ENCODE measurements at regions not wholly inside any gene's neighbourhood (a gene's known extent, or its start where the extent isn't known, plus 50 kb on each side); places are given as distances from the start of the nearest gene placed in this dataset.

DNA sequence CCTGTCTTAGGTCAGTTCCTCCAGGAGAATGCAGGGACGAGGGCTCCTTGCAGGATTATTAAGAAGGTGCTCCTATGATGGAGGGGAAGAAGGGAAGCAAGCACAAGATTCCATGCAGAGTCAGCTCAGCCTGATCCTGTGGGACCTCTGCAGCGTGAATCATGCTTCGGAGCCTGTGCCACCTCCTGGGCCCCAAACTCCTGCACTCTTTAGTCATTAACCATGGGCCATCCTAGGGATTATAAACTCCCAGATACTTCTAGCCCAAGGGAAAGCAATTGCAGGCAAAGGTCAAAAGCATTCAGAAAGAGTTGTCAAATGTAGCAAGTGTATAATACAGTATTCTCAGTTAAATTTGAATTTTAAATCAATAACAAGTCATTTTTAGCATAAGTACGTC is 208.7 kb upstream of the PMEPA1 start:
- TF ChIP-seq POLR2A (IDR thresholded peaks at IDR 0.05; ENCODE audit: low read depth, low read length) = no peak
- no peak for TF ChIP-seq HDAC6 (IDR thresholded peaks at IDR 0.05; ENCODE audit: unreplicated experiment)
- no peak for TF ChIP-seq NFYA (IDR thresholded peaks at IDR 0.05; ENCODE audit: borderline replicate concordance, low read depth, low read length)
- no peak for TF ChIP-seq ZBED1 (IDR thresholded peaks at IDR 0.05; ENCODE audit: borderline replicate concordance)
- TF ChIP-seq ZSCAN29 (IDR thresholded peaks at IDR 0.05) = no peak
- TF ChIP-seq KDM1A (IDR thresholded peaks at IDR 0.05; ENCODE audit: borderline replicate concordance) = no peak
- TF ChIP-seq STAT3 (IDR thresholded peaks at IDR 0.05; ENCODE audit: low read depth, low read length) = no peak
- no peak for TF ChIP-seq SPI1 (IDR thresholded peaks at IDR 0.05; ENCODE audit: borderline replicate concordance, insufficient read depth, low read depth, low read length)
- no peak for TF ChIP-seq HDAC2 (IDR thresholded peaks at IDR 0.05)
- no peak for TF ChIP-seq SREBF1 (IDR thresholded peaks at IDR 0.05; ENCODE audit: low read length)
- no peak for TF ChIP-seq NRF1 (conservative IDR thresholded peaks at IDR 0.05; ENCODE audit: low read depth, low read length)
- TF ChIP-seq SRF (IDR thresholded peaks at IDR 0.05; ENCODE audit: low read depth in 2 of 2, low read length in 2 of 2) = no peak
- TF ChIP-seq ZNF24 (IDR thresholded peaks at IDR 0.05) = no peak
- TF ChIP-seq CHD2 (IDR thresholded peaks at IDR 0.05; ENCODE audit: borderline replicate concordance, low read depth, low read length) = no peak
- no peak for TF ChIP-seq TARDBP (IDR thresholded peaks at IDR 0.05; ENCODE audit: borderline replicate concordance)
- no peak for TF ChIP-seq SUPT20H (IDR thresholded peaks at IDR 0.05; ENCODE audit: borderline replicate concordance, control insufficient read depth, low read depth, low read length)
- no peak for TF ChIP-seq MEF2B (IDR thresholded peaks at IDR 0.05; ENCODE audit: partially characterized antibody, poor library complexity, severe bottlenecking)
- TF ChIP-seq CUX1 (IDR thresholded peaks at IDR 0.05; ENCODE audit: insufficient replicate concordance, low read depth, low read length) = no peak
- TF ChIP-seq, protein P1, sequence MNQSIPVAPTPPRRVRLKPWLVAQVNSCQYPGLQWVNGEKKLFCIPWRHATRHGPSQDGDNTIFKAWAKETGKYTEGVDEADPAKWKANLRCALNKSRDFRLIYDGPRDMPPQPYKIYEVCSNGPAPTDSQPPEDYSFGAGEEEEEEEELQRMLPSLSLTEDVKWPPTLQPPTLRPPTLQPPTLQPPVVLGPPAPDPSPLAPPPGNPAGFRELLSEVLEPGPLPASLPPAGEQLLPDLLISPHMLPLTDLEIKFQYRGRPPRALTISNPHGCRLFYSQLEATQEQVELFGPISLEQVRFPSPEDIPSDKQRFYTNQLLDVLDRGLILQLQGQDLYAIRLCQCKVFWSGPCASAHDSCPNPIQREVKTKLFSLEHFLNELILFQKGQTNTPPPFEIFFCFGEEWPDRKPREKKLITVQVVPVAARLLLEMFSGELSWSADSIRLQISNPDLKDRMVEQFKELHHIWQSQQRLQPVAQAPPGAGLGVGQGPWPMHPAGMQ (IDR thresholded peaks at IDR 0.05; ENCODE audit: borderline replicate concordance) = no peak
- Histone ChIP-seq H3K9ac (ENCODE audit: control insufficient read depth, insufficient read depth, low read length) (no peak overlapping the region), H3K27me3 (replicated peaks in 1 of 2; ENCODE audit: control insufficient read depth in 2 of 2, insufficient read depth in 2 of 2, low read length in 1 of 2) (peaks cover 0 to 4% of the 10 kb centered on the region in 2 experiments; a peak in 3 of 4 replicates), H3K36me3 (ENCODE audit: control insufficient read depth in 2 of 2, insufficient read depth in 2 of 2, low read length in 1 of 2) (no peaks in the 10 kb centered on the region), H4K20me1 (ENCODE audit: control insufficient read depth, insufficient read depth) (no peaks in the 10 kb centered on the region), H3K4me2 (ENCODE audit: control insufficient read depth, insufficient read depth) (no peak overlapping the region), H3K4me3 (no peak overlapping the region), H3K79me2 (ENCODE audit: control insufficient read depth, insufficient read depth, low read length) (no peaks in the 10 kb centered on the region), H3K9me3 (replicated peaks; ENCODE audit: control insufficient read depth, insufficient read depth, low read length) (no peaks in the 10 kb centered on the region), H3K27ac (ENCODE audit: control insufficient read depth, insufficient read depth) (no peak overlapping the region), H3K4me1 (ENCODE audit: control insufficient read depth, insufficient read depth, low read length) (no peaks in the 10 kb centered on the region), H2AFZ (ENCODE audit: control insufficient read depth, low read depth, low read length) (no peak overlapping the region)
- ChIA-PET POLR2A (no interaction called here), CTCF (no interaction called here), RAD21 (ENCODE audit: unreplicated experiment) (no interaction called here), SMC1A (ENCODE audit: uncharacterized antibody, unreplicated experiment) (no interaction called here)
- WGBS (ENCODE audit: insufficient coverage, insufficient replicate concordance, low lambda C conversion rate, missing lambda C conversion rate) = 3% methylated on average over 4 of the region's 4 CpGs
- no peak for FAIRE-seq
- no TSS peak for BruUV-seq (replicated peaks)
- in situ Hi-C loops (cut with MboI) = no loop called here
- intact Hi-C loops (cut with micrococcal nuclease; ENCODE audit: unreplicated experiment) = no loop called here
- ATAC-seq = no peak
- no peak for DNase-seq (ENCODE audit: low read depth, low spot score)

All from GM12878 (cell line).